HepG2 (cell line): ENCODE measurements at regions not wholly inside any gene's neighbourhood (a gene's known extent, or its start where the extent isn't known, plus 50 kb on each side); places are given as distances from the start of the nearest gene placed in this dataset.

Source experiments
- ATF7 ChIP-seq, 2 experiments: fragments of 450-650 bp in 1 of 2; sonication (generic) in 1 of 2; formaldehyde crosslinking in 1 of 2; IDR thresholded peaks; 2 replicates each; pipeline versions ENCODE4 v1.4.0 to v1.6.1; 2016 to 2020; ENCODE audit warnings: antibody characterized with exemption in 1 of 2, mild to moderate bottlenecking in 1 of 2, missing genetic modification reagents in 1 of 2
- BCLAF1 ChIP-seq: fragments of 450-650 bp; IDR thresholded peaks from 2 replicates; pipeline ENCODE4 v1.6.1; 2017; ENCODE audit warnings: mild to moderate bottlenecking
- CCDC6 ChIP-seq: sonication (generic); formaldehyde crosslinking; IDR thresholded peaks from 2 replicates; pipeline ENCODE4 v1.8.1; 2022; ENCODE audit warnings: mild to moderate bottlenecking, missing genetic modification reagents, moderate library complexity
- CSRNP2 ChIP-seq: sonication (generic); formaldehyde crosslinking; conservative IDR thresholded peaks from 2 replicates; pipeline ENCODE4 v1.8.0; 2022; ENCODE audit warnings: low read depth, missing genetic modification reagents
- DBP ChIP-seq: sonication (generic); formaldehyde crosslinking; IDR thresholded peaks from 2 replicates; pipeline ENCODE4 v1.4.0; 2020; ENCODE audit warnings: missing genetic modification reagents; ENCODE audit errors: not compliant biosample characterization
- ELF3 ChIP-seq: IDR thresholded peaks from 2 replicates; pipeline ENCODE4 v1.6.1; 2016; ENCODE audit warnings: missing genetic modification reagents, missing compliant biosample characterization
- FUBP1 ChIP-seq: sonication (generic); formaldehyde crosslinking; IDR thresholded peaks from 2 replicates; pipeline ENCODE4 v1.5.1; 2020; ENCODE audit warnings: missing genetic modification reagents, mild to moderate bottlenecking, borderline replicate concordance
- HNRNPLL ChIP-seq: fragments of 200-400 bp; formaldehyde crosslinking; IDR thresholded peaks from 2 replicates; pipeline ENCODE4 v1.6.1; 2017; ENCODE audit warnings: mild to moderate bottlenecking, low read depth, low read length; ENCODE audit not compliant: poor library complexity, severe bottlenecking
- HOXA5 ChIP-seq: sonication (generic); formaldehyde crosslinking; IDR thresholded peaks from 2 replicates; pipeline ENCODE4 v1.4.0; 2020; ENCODE audit warnings: missing genetic modification reagents
- KDM1A ChIP-seq: IDR thresholded peaks from 2 replicates; pipeline ENCODE4 v1.6.1; 2016; ENCODE audit warnings: missing compliant biosample characterization
- MAF1 ChIP-seq: sonication (generic); formaldehyde crosslinking; IDR thresholded peaks from 2 replicates; pipeline ENCODE4 v1.5.0; 2020; ENCODE audit warnings: missing genetic modification reagents, borderline replicate concordance
- PRMT3 ChIP-seq: sonication (generic); formaldehyde crosslinking; IDR thresholded peaks from 2 replicates; pipeline ENCODE4 v1.8.1; 2022; ENCODE audit warnings: low read depth, mild to moderate bottlenecking, moderate library complexity, missing genetic modification reagents, borderline replicate concordance
- PRPF4 ChIP-seq: fragments of 200-400 bp; formaldehyde crosslinking; IDR thresholded peaks from 2 replicates; pipeline ENCODE4 v1.6.1; 2016; ENCODE audit warnings: low read length, low read depth; ENCODE audit not compliant: poor library complexity, severe bottlenecking
- RARA ChIP-seq: IDR thresholded peaks from 2 replicates; pipeline ENCODE4 v1.6.1; 2016; ENCODE audit warnings: missing genetic modification reagents, missing compliant biosample characterization
- SMC3 ChIP-seq: IDR thresholded peaks from 2 replicates; pipeline ENCODE4 v1.6.1; 2011; ENCODE audit warnings: low read length, improper control_type of control experiment
- SP5 ChIP-seq: IDR thresholded peaks from 2 replicates; pipeline ENCODE4 v1.6.1; 2016; ENCODE audit warnings: low read depth, borderline replicate concordance
- STAG1 ChIP-seq: sonication (generic); formaldehyde crosslinking; IDR thresholded peaks from 2 replicates; pipeline ENCODE4 v1.4.0; 2020; ENCODE audit warnings: missing genetic modification reagents
- ZBTB20 ChIP-seq: sonication (generic); formaldehyde crosslinking; IDR thresholded peaks from 2 replicates; pipeline ENCODE4 v1.8.1; 2023; ENCODE audit warnings: missing genetic modification reagents, low read depth, mild to moderate bottlenecking, borderline replicate concordance
- ZFP37 ChIP-seq: sonication (generic); formaldehyde crosslinking; IDR thresholded peaks from 2 replicates; pipeline ENCODE4 v1.4.0; 2020; ENCODE audit warnings: missing genetic modification reagents, borderline replicate concordance
- ZNF275 ChIP-seq: sonication (generic); formaldehyde crosslinking; IDR thresholded peaks from 2 replicates; pipeline ENCODE4 v1.8.0; 2022; ENCODE audit warnings: missing genetic modification reagents, mild to moderate bottlenecking, inconsistent platforms, borderline replicate concordance
- ZNF749 ChIP-seq: sonication (generic); formaldehyde crosslinking; IDR thresholded peaks from 2 replicates; pipeline ENCODE4 v1.8.0; 2022; ENCODE audit warnings: mild to moderate bottlenecking, missing genetic modification reagents, moderate library complexity, borderline replicate concordance
- ZNF816 ChIP-seq: sonication (generic); formaldehyde crosslinking; IDR thresholded peaks from 2 replicates; pipeline ENCODE4 v1.8.0; 2022; ENCODE audit warnings: missing genetic modification reagents, mild to moderate bottlenecking, borderline replicate concordance

- TF ChIP-seq BCLAF1 (no peak), FUBP1 (CRISPR knock-in tag) (no peak), ZNF275 (CRISPR knock-in tag) (no peak), HNRNPLL (no peak), ATF7 (IDR thresholded peaks at IDR 0.05) (no peak), ATF7 (CRISPR knock-in tag; IDR thresholded peaks at IDR 0.05) (no peak), RARA (CRISPR knock-in tag) (peak; percentile 36), ELF3 (CRISPR knock-in tag) (no peak), SP5 (CRISPR knock-in tag) (no peak), MAF1 (CRISPR knock-in tag) (no peak), ZBTB20 (no peak), PRPF4 (no peak), STAG1 (CRISPR knock-in tag) (no peak), KDM1A (CRISPR knock-in tag) (no peak), HOXA5 (no peak), ZNF749 (CRISPR knock-in tag) (no peak), CCDC6 (no peak), DBP (CRISPR knock-in tag) (no peak), PRMT3 (CRISPR knock-in tag) (no peak), SMC3 (no peak), ZFP37 (CRISPR knock-in tag) (no peak), CSRNP2 (CRISPR knock-in tag) (no peak), ZNF816 (CRISPR knock-in tag) (peak; percentile 60; the same call in 1 of the 2 replicates)
These were observed 124.8 kb upstream of the NECTIN3 start (continued) for GRCh38 chr3:110946810-110947209.
